BE2C (cell line): ENCODE measurements at regions not wholly inside any gene's neighbourhood (a gene's known extent, or its start where the extent isn't known, plus 50 kb on each side); places are given as distances from the start of the nearest gene placed in this dataset.

Experiments used
- DNase-seq: peaks from one replicate; pipeline ENCODE4 v3.0.0-alpha.2; 2020
- H3K27me3 ChIP-seq: fragments of 250-450 bp; sonication (Bioruptor Pico); 2 replicates; pipeline ENCODE4 v1.5.1; 2020; ENCODE audit warnings: mild to moderate bottlenecking
- H3K36me3 ChIP-seq: fragments of 250-450 bp; sonication (Bioruptor Pico); 2 replicates; pipeline ENCODE4 v1.5.1; 2020; ENCODE audit warnings: mild to moderate bottlenecking
- H3K4me1 ChIP-seq: fragments of 250-450 bp; sonication (Bioruptor Pico); 2 replicates; pipeline ENCODE4 v1.5.1; 2020
- H3K4me3 ChIP-seq: 2 replicates; pipeline ENCODE4 v1.5.1; 2011; ENCODE audit warnings: low read depth, low read length
- H3K9me3 ChIP-seq: fragments of 250-450 bp; sonication (Bioruptor Pico); 2 replicates; pipeline ENCODE4 v1.5.1; 2020
- TF ChIP-seq, protein P1 (sequence below): IDR thresholded peaks from 2 replicates; pipeline ENCODE4 v1.5.1; 2012; ENCODE audit warnings: mild to moderate bottlenecking, low read depth, low read length

- no peaks in the 10 kb centered on the region for H3K36me3 ChIP-seq
- TF ChIP-seq, protein P1, sequence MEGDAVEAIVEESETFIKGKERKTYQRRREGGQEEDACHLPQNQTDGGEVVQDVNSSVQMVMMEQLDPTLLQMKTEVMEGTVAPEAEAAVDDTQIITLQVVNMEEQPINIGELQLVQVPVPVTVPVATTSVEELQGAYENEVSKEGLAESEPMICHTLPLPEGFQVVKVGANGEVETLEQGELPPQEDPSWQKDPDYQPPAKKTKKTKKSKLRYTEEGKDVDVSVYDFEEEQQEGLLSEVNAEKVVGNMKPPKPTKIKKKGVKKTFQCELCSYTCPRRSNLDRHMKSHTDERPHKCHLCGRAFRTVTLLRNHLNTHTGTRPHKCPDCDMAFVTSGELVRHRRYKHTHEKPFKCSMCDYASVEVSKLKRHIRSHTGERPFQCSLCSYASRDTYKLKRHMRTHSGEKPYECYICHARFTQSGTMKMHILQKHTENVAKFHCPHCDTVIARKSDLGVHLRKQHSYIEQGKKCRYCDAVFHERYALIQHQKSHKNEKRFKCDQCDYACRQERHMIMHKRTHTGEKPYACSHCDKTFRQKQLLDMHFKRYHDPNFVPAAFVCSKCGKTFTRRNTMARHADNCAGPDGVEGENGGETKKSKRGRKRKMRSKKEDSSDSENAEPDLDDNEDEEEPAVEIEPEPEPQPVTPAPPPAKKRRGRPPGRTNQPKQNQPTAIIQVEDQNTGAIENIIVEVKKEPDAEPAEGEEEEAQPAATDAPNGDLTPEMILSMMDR = no peak
- no peak for DNase-seq
- H3K27me3 ChIP-seq = no peaks in the 10 kb centered on the region
- no peaks in the 10 kb centered on the region for H3K4me1 ChIP-seq
- H3K4me3 ChIP-seq = no peak overlapping the region
- H3K9me3 ChIP-seq = no peaks in the 10 kb centered on the region
Measured at GRCh38 chr13:104691767-104692467, 1625.7 kb upstream of the SLC10A2 start.

DNA sequence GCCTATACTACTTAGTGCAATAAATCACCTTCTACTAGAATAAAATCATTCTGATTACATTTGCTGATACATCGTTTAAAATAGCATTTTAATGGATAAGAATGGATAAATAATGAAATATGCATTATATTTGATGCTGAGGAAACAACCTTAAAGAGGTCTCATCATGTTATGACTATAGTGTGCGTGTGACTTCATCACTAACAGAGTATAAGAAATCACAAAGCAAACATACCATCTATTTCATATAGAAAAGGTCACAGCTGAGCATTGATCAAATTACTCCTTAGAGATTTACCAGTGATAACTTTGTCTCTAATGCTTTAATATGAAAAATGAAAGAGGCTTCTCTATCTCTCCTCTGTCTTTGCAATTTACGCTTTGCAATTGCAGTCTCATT lies 1620.3 kb upstream of the SLC10A2 start:
- no peak overlapping the region for H3K4me3 ChIP-seq
- no peaks in the 10 kb centered on the region for H3K27me3 ChIP-seq
- DNase-seq = no peak
- no peaks in the 10 kb centered on the region for H3K36me3 ChIP-seq
- no peaks in the 10 kb centered on the region for H3K9me3 ChIP-seq
- H3K4me1 ChIP-seq = no peaks in the 10 kb centered on the region; the same call in 1 of the 2 replicates
- TF ChIP-seq, protein P1 = no peak

DNA sequence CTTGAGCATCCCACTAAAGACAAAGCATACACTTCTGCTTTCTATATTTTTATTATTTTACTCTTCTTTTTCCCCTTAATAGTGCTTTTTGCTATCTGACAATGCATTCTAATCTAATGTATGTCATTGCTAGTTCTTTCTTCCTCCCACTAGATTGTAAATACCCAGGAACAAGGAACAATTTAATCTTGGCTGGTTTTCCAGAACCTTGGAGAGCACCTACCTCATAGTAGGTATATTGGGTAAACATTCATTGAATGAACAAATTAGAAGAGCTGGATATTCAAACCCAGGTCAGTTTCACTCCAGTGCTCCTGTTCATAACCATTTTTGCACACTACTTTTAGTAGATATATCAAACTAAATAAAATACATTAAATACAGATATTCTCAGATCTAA lies 1617.6 kb upstream of the SLC10A2 start:
- Histone ChIP-seq H3K36me3 (no peaks in the 10 kb centered on the region), H3K4me3 (no peak overlapping the region), H3K4me1 (no peaks in the 10 kb centered on the region; the same call in 1 of the 2 replicates), H3K27me3 (no peaks in the 10 kb centered on the region), H3K9me3 (no peaks in the 10 kb centered on the region)
- DNase-seq = no peak
- TF ChIP-seq, protein P1 = no peak

DNA sequence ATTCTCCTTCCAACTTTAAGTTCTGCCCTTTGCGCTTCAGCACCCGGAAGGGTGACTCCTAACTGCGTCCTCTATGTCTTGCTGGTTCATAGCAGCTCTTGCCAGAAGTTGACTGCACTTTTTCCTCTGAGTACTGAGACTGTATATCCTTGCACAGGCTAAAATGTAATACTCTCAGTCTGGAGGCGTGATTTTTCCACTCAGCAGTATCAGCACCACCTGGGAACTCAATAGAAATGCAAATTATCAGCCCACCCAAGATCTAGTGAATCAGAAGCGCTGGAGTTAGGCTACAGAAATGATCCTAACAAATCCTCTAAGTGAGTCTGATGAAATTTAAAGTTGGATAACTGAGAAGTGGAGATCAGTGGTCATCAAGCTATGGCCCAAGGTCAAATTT lies 1611.9 kb upstream of the SLC10A2 start:
- Histone ChIP-seq H3K36me3 (no peaks in the 10 kb centered on the region), H3K4me1 (no peaks in the 10 kb centered on the region; the same call in 1 of the 2 replicates), H3K9me3 (no peaks in the 10 kb centered on the region), H3K4me3 (no peak overlapping the region), H3K27me3 (no peaks in the 10 kb centered on the region)
- TF ChIP-seq, protein P1 = no peak
- DNase-seq = no peak

- no peaks in the 10 kb centered on the region; the same call in 1 of the 2 replicates for H3K4me1 ChIP-seq
- TF ChIP-seq, protein P1 = no peak
Measured at GRCh38 chr13:104671901-104672300, 1605.7 kb upstream of the SLC10A2 start.

GRCh38 chr13:104657196-104657595 lies 1591.0 kb upstream of the SLC10A2 start:
- H3K9me3 ChIP-seq = no peaks in the 10 kb centered on the region
- TF ChIP-seq, protein P1 = no peak
- DNase-seq = no peak
- H3K4me3 ChIP-seq = no peak overlapping the region
- no peaks in the 10 kb centered on the region for H3K4me1 ChIP-seq
- no peaks in the 10 kb centered on the region for H3K36me3 ChIP-seq
- H3K27me3 ChIP-seq = no peaks in the 10 kb centered on the region

More at GRCh38 chr13:104671901-104672300, 1605.7 kb upstream of the SLC10A2 start:
- no peak for DNase-seq
- no peaks in the 10 kb centered on the region for H3K36me3 ChIP-seq
- no peaks in the 10 kb centered on the region for H3K27me3 ChIP-seq
- H3K9me3 ChIP-seq = no peaks in the 10 kb centered on the region
- no peak overlapping the region for H3K4me3 ChIP-seq
